NOMO-1 treated with dmso at 0.1 percent for 144 hours (cell line): ENCODE measurements at regions not wholly inside any gene's neighbourhood (a gene's known extent, or its start where the extent isn't known, plus 50 kb on each side); places are given as distances from the start of the nearest gene placed in this dataset.

ENCODE experiments used
- DNase-seq: peaks from one replicate; lab custom pipeline; 2025; ENCODE audit not compliant: unreplicated experiment; lab: John Stamatoyannopoulos, UW

GRCh38 chr9:88077071-88077617 lies 61.1 kb downstream of the SPATA31C2 start:
- DNase-seq, result no peak

- DNase-seq, result peak; percentile 20
Observed at GRCh38 chr9:88076286-88077070, 61.8 kb downstream of the SPATA31C2 start.

- no peak for DNase-seq
Observed at GRCh38 chr9:88075966-88076285, 62.3 kb downstream of the SPATA31C2 start.

GRCh38 chr9:88075506-88075905 lies 62.8 kb downstream of the SPATA31C2 start:
- DNase-seq, result no peak

- no peak for DNase-seq
Observed at GRCh38 chr9:88074931-88075330, 63.3 kb downstream of the SPATA31C2 start.

GRCh38 chr9:88072831-88073375 lies 65.4 kb downstream of the SPATA31C2 start:
- DNase-seq, result no peak

GRCh38 chr9:88071331-88071730 lies 66.9 kb downstream of the SPATA31C2 start:
- DNase-seq, result no peak

GRCh38 chr9:88065619-88066018 lies 72.7 kb downstream of the SPATA31C2 start:
- DNase-seq, result no peak

GRCh38 chr9:88064554-88064953 lies 73.7 kb downstream of the SPATA31C2 start:
- DNase-seq, result no peak

GRCh38 chr9:88060746-88061145 lies 77.5 kb downstream of the SPATA31C2 start:
- no peak for DNase-seq

GRCh38 chr9:88059469-88059868 lies 78.8 kb downstream of the SPATA31C2 start:
- DNase-seq, result no peak

- DNase-seq, result no peak
Observed at GRCh38 chr9:88056876-88057275, 81.4 kb downstream of the SPATA31C2 start.

- DNase-seq, result no peak
Observed at GRCh38 chr9:88053856-88054501, 79.6 kb upstream of the CDK20 start.

- DNase-seq, result no peak
Observed at GRCh38 chr9:88052321-88052965, 78.1 kb upstream of the CDK20 start.

GRCh38 chr9:88051138-88051537 lies 76.8 kb upstream of the CDK20 start:
- no peak for DNase-seq

- no peak for DNase-seq
Observed at GRCh38 chr9:88049677-88050307, 75.5 kb upstream of the CDK20 start.

- no peak for DNase-seq
Observed at GRCh38 chr9:88046542-88046941, 72.2 kb upstream of the CDK20 start.

GRCh38 chr9:88045686-88046085 lies 71.4 kb upstream of the CDK20 start:
- no peak for DNase-seq

GRCh38 chr9:88044200-88044599 lies 69.9 kb upstream of the CDK20 start:
- no peak for DNase-seq

- DNase-seq, result no peak
Observed at GRCh38 chr9:88043647-88044046, 69.3 kb upstream of the CDK20 start.

- no peak for DNase-seq
Observed at GRCh38 chr9:88041447-88041846, 67.1 kb upstream of the CDK20 start.
